ENCODE measurements at regions not wholly inside any gene's neighbourhood (a gene's known extent, or its start where the extent isn't known, plus 50 kb on each side); places are given as distances from the start of the nearest gene placed in this dataset.

DNA sequence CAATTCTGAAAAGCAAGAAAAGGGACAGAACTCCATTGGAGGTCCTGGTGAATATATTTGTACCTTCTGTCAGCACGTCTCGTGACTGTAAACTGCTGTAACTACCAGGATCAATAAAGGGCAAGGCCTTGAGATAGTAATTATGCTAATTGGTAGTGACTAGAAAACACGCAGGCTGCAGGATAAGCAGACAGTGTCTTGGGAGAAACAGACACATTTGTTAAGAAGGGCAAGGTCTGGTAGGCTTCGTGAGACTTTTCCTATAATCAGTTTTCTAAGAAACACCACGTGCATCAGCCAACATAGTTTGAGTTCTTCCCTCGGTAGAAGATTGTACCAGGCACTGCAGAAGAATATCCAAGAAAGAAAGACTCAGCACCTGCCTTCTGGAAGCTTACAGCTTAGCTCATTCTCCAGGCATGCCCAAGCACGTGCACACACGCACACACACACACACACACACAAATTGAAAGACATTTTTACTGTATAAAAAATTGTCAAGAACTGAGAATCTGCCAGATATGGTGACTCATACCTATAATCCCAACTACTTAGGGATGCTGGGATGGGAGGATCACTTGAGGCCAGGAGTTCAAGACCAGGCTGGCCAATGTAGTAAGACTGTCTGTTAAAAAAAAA lies 167.0 kb upstream of the SASH1 start:
- no TSS peak for BruUV-seq (replicated peaks)
- ChIA-PET CTCF (interaction anchor here (1.7 to 2.5 kb wide), 4 partner anchors 10 to 668 kb away, joined by 4 to 18 read pairs (median 12); partner anchors contain the start of gene SAMD5), POLR2A (no interaction called here), RAD21 (ENCODE audit: low non-redundant PET in 1 of 2, low total read pairs in 2 of 2, uncharacterized antibody in 2 of 2, unreplicated experiment in 2 of 2) (no interaction called here)
- Histone ChIP-seq H3K27ac (ENCODE audit: low read depth, low read length) (no peak overlapping the region), H3K4me2 (ENCODE audit: low read length) (no peak overlapping the region), H3K36me3 (ENCODE audit: control insufficient read depth in 1 of 2, insufficient read depth in 2 of 2, low read length in 2 of 2) (no peaks in the 10 kb centered on the region), H4K20me1 (ENCODE audit: insufficient read depth) (no peaks in the 10 kb centered on the region), H3K79me2 (ENCODE audit: insufficient read depth, low read length) (no peaks in the 10 kb centered on the region), H3K4me1 (ENCODE audit: control insufficient read depth in 1 of 2, insufficient read depth in 2 of 2, low read length in 2 of 2) (no peaks in the 10 kb centered on the region), H3K9me3 (ENCODE audit: control insufficient read depth in 1 of 2, insufficient read depth in 1 of 2, low read depth in 1 of 2, low read length in 2 of 2) (no peaks in the 10 kb centered on the region), H2AFZ (ENCODE audit: low read depth, low read length, poor library complexity, severe bottlenecking) (no peak overlapping the region), H3K27me3 (ENCODE audit: insufficient read depth, low read length) (no peaks in the 10 kb centered on the region), H3K9ac (ENCODE audit: low read length) (no peak overlapping the region), H3K9me2 (ENCODE audit: insufficient read depth) (no peaks in the 10 kb centered on the region), H3K4me3 (replicated peaks in 1 of 2; ENCODE audit: low read depth in 1 of 2, low read length in 2 of 2) (no peak overlapping the region)
- no peak for DNase-seq (ENCODE audit: low read depth, low spot score)
- TF ChIP-seq, protein P1, sequence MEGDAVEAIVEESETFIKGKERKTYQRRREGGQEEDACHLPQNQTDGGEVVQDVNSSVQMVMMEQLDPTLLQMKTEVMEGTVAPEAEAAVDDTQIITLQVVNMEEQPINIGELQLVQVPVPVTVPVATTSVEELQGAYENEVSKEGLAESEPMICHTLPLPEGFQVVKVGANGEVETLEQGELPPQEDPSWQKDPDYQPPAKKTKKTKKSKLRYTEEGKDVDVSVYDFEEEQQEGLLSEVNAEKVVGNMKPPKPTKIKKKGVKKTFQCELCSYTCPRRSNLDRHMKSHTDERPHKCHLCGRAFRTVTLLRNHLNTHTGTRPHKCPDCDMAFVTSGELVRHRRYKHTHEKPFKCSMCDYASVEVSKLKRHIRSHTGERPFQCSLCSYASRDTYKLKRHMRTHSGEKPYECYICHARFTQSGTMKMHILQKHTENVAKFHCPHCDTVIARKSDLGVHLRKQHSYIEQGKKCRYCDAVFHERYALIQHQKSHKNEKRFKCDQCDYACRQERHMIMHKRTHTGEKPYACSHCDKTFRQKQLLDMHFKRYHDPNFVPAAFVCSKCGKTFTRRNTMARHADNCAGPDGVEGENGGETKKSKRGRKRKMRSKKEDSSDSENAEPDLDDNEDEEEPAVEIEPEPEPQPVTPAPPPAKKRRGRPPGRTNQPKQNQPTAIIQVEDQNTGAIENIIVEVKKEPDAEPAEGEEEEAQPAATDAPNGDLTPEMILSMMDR (IDR thresholded peaks at IDR 0.05 in 2 of 3, conservative IDR thresholded peaks at IDR 0.05 in 1 of 3; ENCODE audit: borderline replicate concordance in 1 of 3, insufficient read depth in 1 of 3, low read depth in 2 of 3, low read length in 2 of 3) = no peak
- TF ChIP-seq EGR1 (IDR thresholded peaks at IDR 0.05; ENCODE audit: low read depth) (no peak), ELF1 (IDR thresholded peaks at IDR 0.05; ENCODE audit: borderline replicate concordance, low read depth) (no peak), EZH2phosphoT487 (IDR thresholded peaks at IDR 0.05; ENCODE audit: borderline replicate concordance) (no peak), CBX3 (IDR thresholded peaks at IDR 0.05; ENCODE audit: low read depth) (no peak), YY1 (IDR thresholded peaks at IDR 0.05; ENCODE audit: extremely low read depth, insufficient replicate concordance, low read depth, low read length) (no peak), JUND (IDR thresholded peaks at IDR 0.05) (no peak), ZFX (IDR thresholded peaks at IDR 0.05) (no peak), EZH2 (IDR thresholded peaks at IDR 0.05) (no peak), POLR2A (IDR thresholded peaks at IDR 0.05; ENCODE audit: borderline replicate concordance, extremely low read depth, insufficient read depth, insufficient read length) (no peak), SIN3A (IDR thresholded peaks at IDR 0.05; ENCODE audit: low read depth) (no peak), RAD21 (IDR thresholded peaks at IDR 0.05; ENCODE audit: low read depth) (no peak), POLR2AphosphoS5 (IDR thresholded peaks at IDR 0.05; ENCODE audit: low read depth, low read length) (no peak), SP1 (IDR thresholded peaks at IDR 0.05; ENCODE audit: low read depth) (no peak)
- TF ChIP-seq, protein P2, sequence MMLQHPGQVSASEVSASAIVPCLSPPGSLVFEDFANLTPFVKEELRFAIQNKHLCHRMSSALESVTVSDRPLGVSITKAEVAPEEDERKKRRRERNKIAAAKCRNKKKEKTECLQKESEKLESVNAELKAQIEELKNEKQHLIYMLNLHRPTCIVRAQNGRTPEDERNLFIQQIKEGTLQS (IDR thresholded peaks at IDR 0.05) = no peak
- TF ChIP-seq, protein P3, sequence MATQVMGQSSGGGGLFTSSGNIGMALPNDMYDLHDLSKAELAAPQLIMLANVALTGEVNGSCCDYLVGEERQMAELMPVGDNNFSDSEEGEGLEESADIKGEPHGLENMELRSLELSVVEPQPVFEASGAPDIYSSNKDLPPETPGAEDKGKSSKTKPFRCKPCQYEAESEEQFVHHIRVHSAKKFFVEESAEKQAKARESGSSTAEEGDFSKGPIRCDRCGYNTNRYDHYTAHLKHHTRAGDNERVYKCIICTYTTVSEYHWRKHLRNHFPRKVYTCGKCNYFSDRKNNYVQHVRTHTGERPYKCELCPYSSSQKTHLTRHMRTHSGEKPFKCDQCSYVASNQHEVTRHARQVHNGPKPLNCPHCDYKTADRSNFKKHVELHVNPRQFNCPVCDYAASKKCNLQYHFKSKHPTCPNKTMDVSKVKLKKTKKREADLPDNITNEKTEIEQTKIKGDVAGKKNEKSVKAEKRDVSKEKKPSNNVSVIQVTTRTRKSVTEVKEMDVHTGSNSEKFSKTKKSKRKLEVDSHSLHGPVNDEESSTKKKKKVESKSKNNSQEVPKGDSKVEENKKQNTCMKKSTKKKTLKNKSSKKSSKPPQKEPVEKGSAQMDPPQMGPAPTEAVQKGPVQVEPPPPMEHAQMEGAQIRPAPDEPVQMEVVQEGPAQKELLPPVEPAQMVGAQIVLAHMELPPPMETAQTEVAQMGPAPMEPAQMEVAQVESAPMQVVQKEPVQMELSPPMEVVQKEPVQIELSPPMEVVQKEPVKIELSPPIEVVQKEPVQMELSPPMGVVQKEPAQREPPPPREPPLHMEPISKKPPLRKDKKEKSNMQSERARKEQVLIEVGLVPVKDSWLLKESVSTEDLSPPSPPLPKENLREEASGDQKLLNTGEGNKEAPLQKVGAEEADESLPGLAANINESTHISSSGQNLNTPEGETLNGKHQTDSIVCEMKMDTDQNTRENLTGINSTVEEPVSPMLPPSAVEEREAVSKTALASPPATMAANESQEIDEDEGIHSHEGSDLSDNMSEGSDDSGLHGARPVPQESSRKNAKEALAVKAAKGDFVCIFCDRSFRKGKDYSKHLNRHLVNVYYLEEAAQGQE (IDR thresholded peaks at IDR 0.05; ENCODE audit: low read depth) = no peak
- TF ChIP-seq, protein P4, sequence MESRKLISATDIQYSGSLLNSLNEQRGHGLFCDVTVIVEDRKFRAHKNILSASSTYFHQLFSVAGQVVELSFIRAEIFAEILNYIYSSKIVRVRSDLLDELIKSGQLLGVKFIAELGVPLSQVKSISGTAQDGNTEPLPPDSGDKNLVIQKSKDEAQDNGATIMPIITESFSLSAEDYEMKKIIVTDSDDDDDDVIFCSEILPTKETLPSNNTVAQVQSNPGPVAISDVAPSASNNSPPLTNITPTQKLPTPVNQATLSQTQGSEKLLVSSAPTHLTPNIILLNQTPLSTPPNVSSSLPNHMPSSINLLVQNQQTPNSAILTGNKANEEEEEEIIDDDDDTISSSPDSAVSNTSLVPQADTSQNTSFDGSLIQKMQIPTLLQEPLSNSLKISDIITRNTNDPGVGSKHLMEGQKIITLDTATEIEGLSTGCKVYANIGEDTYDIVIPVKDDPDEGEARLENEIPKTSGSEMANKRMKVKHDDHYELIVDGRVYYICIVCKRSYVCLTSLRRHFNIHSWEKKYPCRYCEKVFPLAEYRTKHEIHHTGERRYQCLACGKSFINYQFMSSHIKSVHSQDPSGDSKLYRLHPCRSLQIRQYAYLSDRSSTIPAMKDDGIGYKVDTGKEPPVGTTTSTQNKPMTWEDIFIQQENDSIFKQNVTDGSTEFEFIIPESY (IDR thresholded peaks at IDR 0.05; ENCODE audit: extremely low read depth, insufficient replicate concordance, low read length) = no peak
- TF ChIP-seq, protein P5, sequence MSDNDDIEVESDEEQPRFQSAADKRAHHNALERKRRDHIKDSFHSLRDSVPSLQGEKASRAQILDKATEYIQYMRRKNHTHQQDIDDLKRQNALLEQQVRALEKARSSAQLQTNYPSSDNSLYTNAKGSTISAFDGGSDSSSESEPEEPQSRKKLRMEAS (IDR thresholded peaks at IDR 0.05) = no peak
- intact Hi-C loops (cut with micrococcal nuclease) = no loop called here
- ATAC-seq = no peak
